T-cell (primary cell): ENCODE measurements at regions not wholly inside any gene's neighbourhood (a gene's known extent, or its start where the extent isn't known, plus 50 kb on each side); places are given as distances from the start of the nearest gene placed in this dataset.

Experiments used
- ATAC-seq, 4 experiments: fragments of 200-7000 bp in 3 of 4; fragments of 150-1000 bp in 1 of 4; cut with Tn5 transposase; replicated peaks in 1 of 4; 1 replicate in 3 of 4; 2 replicates in 1 of 4; pipeline ENCODE4 v1.10.0; 2021; ENCODE audit warnings: moderate library complexity in 3 of 4, mild to moderate bottlenecking in 2 of 4, moderate number of reproducible peaks in 1 of 4
- CTCF ChIA-PET, 2 donors: fragments of 300-600 bp; sonication (Branson Sonifier 250); formaldehyde crosslinking; loops; one replicate each; lab custom pipeline; 2022; ENCODE audit warnings: antibody characterized with exemption in 2 of 2; lab: Charles Lee
- POLR2A ChIA-PET, 2 donors: fragments of 300-600 bp; sonication (Branson Sonifier 250); formaldehyde crosslinking; loops; one replicate each; lab custom pipeline; 2022; ENCODE audit warnings: antibody characterized with exemption in 2 of 2; lab: Charles Lee
- DNase-seq, 35 experiments: peaks; one replicate each; pipeline versions ENCODE4 v3.0.0 to v3.0.0-alpha.2; 2013 to 2023
- H3K27ac ChIP-seq: one replicate; pipeline ENCODE4 v1.5.1; 2013; ENCODE audit warnings: low read length
- H3K27me3 ChIP-seq, 2 experiments: replicated peaks in 1 of 2; 1 replicate in 1 of 2; 2 replicates in 1 of 2; pipeline versions ENCODE4 v1.6.1 to v1.7.0; 2013; ENCODE audit warnings: low read length in 1 of 2, mixed read lengths in 1 of 2; ENCODE audit not compliant: control insufficient read depth in 2 of 2, insufficient read depth in 2 of 2; ENCODE audit errors: extremely low read depth in 1 of 2
- H3K36me3 ChIP-seq, 2 donors: 1 replicate in 1 of 2; 2 replicates in 1 of 2; pipeline versions ENCODE4 v1.6.1 to v1.7.0; 2013; ENCODE audit warnings: low read length in 1 of 2; ENCODE audit not compliant: control insufficient read depth in 2 of 2, insufficient read depth in 1 of 2; ENCODE audit errors: extremely low read depth in 1 of 2
- H3K4me1 ChIP-seq, 2 experiments: 1 replicate in 1 of 2; 2 replicates in 1 of 2; pipeline versions ENCODE4 v1.6.1 to v1.7.0; 2013; ENCODE audit warnings: low read length in 2 of 2, mixed read lengths in 1 of 2; ENCODE audit not compliant: insufficient read depth in 2 of 2, control insufficient read depth in 1 of 2; ENCODE audit errors: extremely low read depth in 1 of 2
- H3K4me3 ChIP-seq, 2 donors: 1 replicate in 1 of 2; 2 replicates in 1 of 2; pipeline versions ENCODE4 v1.5.1 to v1.7.0; 2013; ENCODE audit warnings: mild to moderate bottlenecking in 2 of 2, low read length in 1 of 2, moderate library complexity in 1 of 2; ENCODE audit not compliant: control insufficient read depth in 1 of 2; ENCODE audit errors: extremely low read depth in 1 of 2
- H3K9me3 ChIP-seq: 2 replicates; pipeline ENCODE4 v1.7.0; 2013
- H3K27ac Mint-ChIP-seq, 2 donors: one replicate each; pipeline ENCODE4 v1.8.0; 2020 to 2021; ENCODE audit warnings: mild to moderate bottlenecking in 2 of 2, mixed read lengths in 2 of 2
- H3K27me3 Mint-ChIP-seq, 2 donors: one replicate each; pipeline ENCODE4 v1.8.0; 2021 to 2022; ENCODE audit warnings: mixed read lengths in 2 of 2
- H3K36me3 Mint-ChIP-seq: one replicate; pipeline ENCODE4 v1.8.0; 2021; ENCODE audit warnings: mixed read lengths
- H3K4me1 Mint-ChIP-seq, 3 donors: one replicate each; pipeline ENCODE4 v1.8.0; 2020 to 2022; ENCODE audit warnings: mixed read lengths in 3 of 3, mild to moderate bottlenecking in 1 of 3
- H3K4me3 Mint-ChIP-seq, 3 donors: one replicate each; pipeline ENCODE4 v1.8.0; 2020 to 2022; ENCODE audit warnings: mild to moderate bottlenecking in 3 of 3, mixed read lengths in 3 of 3, moderate library complexity in 3 of 3
- H3K9me3 Mint-ChIP-seq, 3 donors: one replicate each; pipeline ENCODE4 v1.8.0; 2020 to 2022; ENCODE audit warnings: mixed read lengths in 3 of 3
- WGBS: methylation state at CpG from one replicate; pipeline ENCODE4 v1.1.5; 2013; ENCODE audit warnings: missing lambda C conversion rate; ENCODE audit not compliant: insufficient coverage; 5-methylcytosine and 5-hydroxymethylcytosine counted together

DNA sequence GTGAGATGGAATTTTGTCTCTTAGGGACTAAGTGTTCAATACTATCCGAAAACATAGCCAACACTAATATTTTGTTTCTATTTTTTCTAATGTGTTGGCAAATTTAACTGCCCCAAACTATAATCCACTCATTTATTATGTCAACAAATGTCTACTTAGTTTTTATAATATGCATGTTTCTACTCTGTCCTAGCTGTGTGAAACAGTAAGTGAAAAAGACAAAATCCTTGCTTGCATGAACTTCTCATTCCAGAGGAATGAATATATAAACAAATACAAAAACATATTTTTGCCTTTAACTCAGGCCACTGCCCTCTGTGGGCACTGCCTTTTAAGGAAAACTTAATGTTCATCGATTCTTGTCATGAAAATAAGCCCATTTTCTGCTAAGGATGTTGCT is 1275.4 kb upstream of the CDH18 start:
- CTCF ChIA-PET = no interaction called here
- Mint-ChIP-seq H3K4me3 (no peak overlapping the region), H3K4me1 (no peaks in the 10 kb centered on the region), H3K36me3 (no peaks in the 10 kb centered on the region), H3K9me3 (peaks cover 9 to 19% (median 10%) of the 10 kb centered on the region in 3 donors), H3K27ac (no peak overlapping the region), H3K27me3 (no peaks in the 10 kb centered on the region)
- no CpG with 5 or more reads among the region's 2 CpGs for WGBS
- POLR2A ChIA-PET = no interaction called here
- no peak for ATAC-seq
- Histone ChIP-seq H3K9me3 (no peaks in the 10 kb centered on the region), H3K4me3 (no peak overlapping the region), H3K4me1 (no peaks in the 10 kb centered on the region), H3K27ac (no peak overlapping the region), H3K27me3 (no peaks in the 10 kb centered on the region), H3K36me3 (no peaks in the 10 kb centered on the region)
- no peak for DNase-seq

DNA sequence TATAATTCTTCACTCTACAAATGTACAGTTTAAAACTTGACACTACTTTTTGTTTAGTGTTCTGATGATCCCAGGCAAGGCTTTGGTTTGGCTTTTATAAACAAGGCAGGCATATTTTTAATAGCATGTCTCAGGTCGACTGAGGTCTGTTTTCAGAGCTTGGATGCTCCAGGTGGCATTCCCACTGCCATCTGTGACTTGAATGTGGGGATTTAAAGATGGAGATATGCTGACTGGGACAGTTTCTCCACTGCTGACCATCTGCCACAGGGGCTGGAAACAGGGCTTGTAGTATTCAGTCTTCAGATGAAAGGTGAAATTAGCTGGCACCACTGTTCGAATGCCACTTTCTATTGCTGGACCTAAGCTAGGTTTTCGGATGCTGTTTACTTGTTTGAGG is 1266.2 kb upstream of the CDH18 start:
- Mint-ChIP-seq H3K4me1 (no peaks in the 10 kb centered on the region), H3K27me3 (no peaks in the 10 kb centered on the region), H3K36me3 (no peaks in the 10 kb centered on the region), H3K9me3 (peaks cover 6 to 29% (median 16%) of the 10 kb centered on the region in 3 donors), H3K4me3 (no peak overlapping the region), H3K27ac (no peak overlapping the region)
- Histone ChIP-seq H3K4me1 (no peaks in the 10 kb centered on the region), H3K27ac (no peak overlapping the region), H3K27me3 (no peaks in the 10 kb centered on the region), H3K4me3 (no peak overlapping the region), H3K9me3 (no peaks in the 10 kb centered on the region), H3K36me3 (no peaks in the 10 kb centered on the region)
- ATAC-seq (no peak), DNase-seq (no peak)
- CTCF ChIA-PET = no interaction called here
- POLR2A ChIA-PET = interaction anchor here in 1 of 2 donors (0.5 kb wide), 1 partner anchor 354 kb away, joined by 3 read pairs; no protein-coding TSS in a partner anchor
- WGBS = 62% methylated on average over 2 of the region's 3 CpGs

DNA sequence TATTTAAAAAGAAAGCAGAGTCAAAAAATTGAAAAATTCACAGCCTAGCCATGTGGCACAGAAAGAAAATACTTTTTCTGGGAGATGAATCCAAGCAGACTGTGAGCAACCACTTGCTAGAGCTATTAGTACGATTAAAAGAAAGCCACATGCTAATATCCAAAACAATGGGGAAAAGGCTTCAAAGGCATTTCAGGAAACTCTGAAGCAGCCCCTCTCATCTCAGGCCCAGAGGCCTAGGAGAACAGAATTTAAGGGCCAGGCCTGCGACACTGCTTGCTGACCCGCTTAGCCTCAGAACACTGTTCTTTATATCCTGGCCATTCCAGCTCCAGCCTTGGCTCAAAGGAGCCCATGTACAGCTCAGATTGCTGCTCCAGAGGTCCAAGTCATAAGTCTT is 1257.0 kb upstream of the CDH18 start:
- Mint-ChIP-seq H3K9me3 (peaks cover 4 to 6% (median 5%) of the 10 kb centered on the region in 3 donors), H3K36me3 (no peaks in the 10 kb centered on the region), H3K27ac (no peak overlapping the region), H3K27me3 (no peaks in the 10 kb centered on the region), H3K4me3 (no peak overlapping the region), H3K4me1 (no peaks in the 10 kb centered on the region)
- no peak for ATAC-seq
- POLR2A ChIA-PET = no interaction called here
- no peaks in the 10 kb centered on the region for H3K27me3 ChIP-seq
- CTCF ChIA-PET = no interaction called here
- DNase-seq = no peak
- H3K36me3 ChIP-seq = no peaks in the 10 kb centered on the region
- H3K9me3 ChIP-seq = no peaks in the 10 kb centered on the region
- H3K4me3 ChIP-seq = no peak overlapping the region
- no peaks in the 10 kb centered on the region for H3K4me1 ChIP-seq
- H3K27ac ChIP-seq = no peak overlapping the region
- 49% methylated on average over 3 of the region's 3 CpGs for WGBS

DNA sequence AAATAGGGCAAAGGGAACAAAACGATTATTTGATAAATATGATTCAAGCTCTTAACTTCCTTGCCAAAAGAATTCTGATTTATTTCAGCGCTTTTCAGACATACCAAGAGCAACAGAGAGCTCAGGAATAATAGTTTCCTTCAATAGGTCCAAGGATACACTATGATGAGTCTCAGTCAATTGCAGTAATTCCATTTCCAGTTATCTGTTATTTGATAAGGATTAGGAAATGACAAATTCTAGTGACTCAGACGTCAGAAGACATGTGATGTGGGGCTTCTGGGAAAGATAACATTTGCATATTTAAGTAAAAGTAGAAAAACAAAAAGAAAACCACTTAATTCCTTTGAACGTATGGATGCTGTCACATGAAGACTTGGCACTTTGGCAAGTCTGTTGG is 1250.8 kb upstream of the CDH18 start:
- CTCF ChIA-PET = no interaction called here

DNA sequence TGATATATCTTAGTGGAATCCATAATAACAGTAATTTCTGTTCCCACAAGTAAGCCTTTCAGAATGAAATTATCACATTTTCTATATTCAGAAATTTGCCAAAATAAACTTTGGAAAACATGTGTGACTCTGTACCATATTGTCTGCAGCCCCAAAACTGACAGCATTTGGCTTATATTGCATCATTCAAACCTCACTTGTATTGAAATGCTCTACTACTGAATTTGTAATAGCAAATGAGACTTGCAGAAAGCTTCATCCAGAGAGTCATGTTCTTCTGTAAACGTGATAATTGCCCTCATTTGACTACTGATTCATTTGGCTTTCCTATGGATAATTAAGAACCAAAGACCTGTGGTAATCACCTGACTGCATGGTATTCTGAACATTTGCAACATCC is 1249.5 kb upstream of the CDH18 start:
- Histone ChIP-seq H3K9me3 (no peaks in the 10 kb centered on the region), H3K27ac (no peak overlapping the region), H3K4me3 (no peak overlapping the region), H3K36me3 (no peaks in the 10 kb centered on the region), H3K27me3 (no peaks in the 10 kb centered on the region), H3K4me1 (no peaks in the 10 kb centered on the region)
- ChIA-PET CTCF (no interaction called here), POLR2A (interaction anchor here in 1 of 2 donors (0.7 kb wide), 1 partner anchor 1074 kb away, joined by 3 read pairs; no protein-coding TSS in a partner anchor)
- H3K4me1 Mint-ChIP-seq = no peaks in the 10 kb centered on the region
- H3K36me3 Mint-ChIP-seq = no peaks in the 10 kb centered on the region
- H3K27ac Mint-ChIP-seq = no peak overlapping the region
- DNase-seq (no peak), ATAC-seq (no peak)
- no CpG with 5 or more reads among the region's 1 CpG for WGBS
- H3K27me3 Mint-ChIP-seq = no peaks in the 10 kb centered on the region
- peaks cover 4 to 13% (median 13%) of the 10 kb centered on the region in 3 donors for H3K9me3 Mint-ChIP-seq
- H3K4me3 Mint-ChIP-seq = no peak overlapping the region

More for the DNA sequence above, 1250.8 kb upstream of the CDH18 start:
- ATAC-seq (no peak), DNase-seq (no peak)
- no CpG with 5 or more reads among the region's 4 CpGs for WGBS
- Histone ChIP-seq H3K27ac (no peak overlapping the region), H3K27me3 (no peaks in the 10 kb centered on the region), H3K9me3 (no peaks in the 10 kb centered on the region), H3K4me3 (no peak overlapping the region), H3K36me3 (no peaks in the 10 kb centered on the region), H3K4me1 (no peaks in the 10 kb centered on the region)
- H3K4me3 Mint-ChIP-seq = no peak overlapping the region
- H3K4me1 Mint-ChIP-seq = no peaks in the 10 kb centered on the region
- no peaks in the 10 kb centered on the region for H3K27me3 Mint-ChIP-seq
- no peak overlapping the region for H3K27ac Mint-ChIP-seq
- POLR2A ChIA-PET = interaction anchor here in 1 of 2 donors (0.6 kb wide), 1 partner anchor 195 kb away, joined by 6 read pairs; no protein-coding TSS in a partner anchor
- H3K36me3 Mint-ChIP-seq = no peaks in the 10 kb centered on the region
- peaks cover 4 to 13% (median 13%) of the 10 kb centered on the region in 3 donors for H3K9me3 Mint-ChIP-seq

DNA sequence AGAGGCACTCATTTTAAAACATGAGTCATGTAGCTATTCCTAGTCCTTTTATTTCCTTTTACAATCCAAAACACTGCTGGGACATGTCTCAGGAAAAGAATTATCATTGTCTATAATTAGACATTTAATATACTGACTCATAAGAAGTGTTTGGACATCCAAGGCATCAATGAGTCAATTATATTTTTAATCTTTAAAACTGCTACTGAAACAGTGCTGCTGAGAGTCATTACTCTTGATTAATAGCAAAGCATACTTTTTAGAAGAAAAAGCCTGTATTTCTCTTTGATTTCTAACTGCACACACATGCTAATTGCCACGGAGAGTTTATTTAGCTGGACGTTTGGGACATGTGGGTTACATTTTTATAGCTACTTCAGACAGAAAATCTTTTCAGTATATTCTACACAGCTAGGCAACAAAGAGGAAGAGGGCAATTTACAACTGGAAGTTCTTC is 1249.0 kb upstream of the CDH18 start:
- Histone ChIP-seq H3K27me3 (no peaks in the 10 kb centered on the region), H3K36me3 (no peaks in the 10 kb centered on the region), H3K27ac (no peak overlapping the region), H3K9me3 (no peaks in the 10 kb centered on the region), H3K4me1 (no peaks in the 10 kb centered on the region), H3K4me3 (no peak overlapping the region)
- H3K4me1 Mint-ChIP-seq = no peaks in the 10 kb centered on the region
- no peaks in the 10 kb centered on the region for H3K27me3 Mint-ChIP-seq
- ChIA-PET POLR2A (no interaction called here), CTCF (no interaction called here)
- no peak overlapping the region for H3K27ac Mint-ChIP-seq
- no peaks in the 10 kb centered on the region for H3K36me3 Mint-ChIP-seq
- H3K9me3 Mint-ChIP-seq = peaks cover 2 to 13% (median 11%) of the 10 kb centered on the region in 3 donors
- no CpG with 5 or more reads among the region's 2 CpGs for WGBS
- no peak for ATAC-seq
- H3K4me3 Mint-ChIP-seq = no peak overlapping the region
- DNase-seq = no peak

DNA sequence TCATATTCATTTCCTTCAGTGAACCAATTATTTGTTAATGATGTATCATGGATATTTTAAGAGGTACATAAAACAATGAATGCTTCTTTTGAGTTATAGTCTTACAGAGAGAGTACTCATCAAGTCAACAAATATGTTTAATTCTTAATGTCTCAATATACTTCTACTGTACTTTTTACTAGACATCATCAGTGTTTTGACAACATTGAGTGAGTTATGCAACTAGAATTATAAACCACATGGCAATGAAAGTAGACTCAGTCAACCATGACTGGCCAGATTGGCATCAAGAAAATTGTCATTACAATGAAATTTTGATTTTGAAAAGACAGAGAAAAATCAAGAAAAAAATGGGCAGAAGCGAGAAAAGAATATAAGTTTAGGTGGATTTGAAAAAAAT is 1248.1 kb upstream of the CDH18 start:
- Mint-ChIP-seq H3K4me3 (no peak overlapping the region), H3K36me3 (no peaks in the 10 kb centered on the region), H3K27me3 (no peaks in the 10 kb centered on the region), H3K27ac (no peak overlapping the region), H3K9me3 (peaks cover 0 to 13% (median 9%) of the 10 kb centered on the region in 3 donors), H3K4me1 (no peaks in the 10 kb centered on the region)
- CTCF ChIA-PET = no interaction called here
- ATAC-seq (no peak), DNase-seq (no peak)
- no peaks in the 10 kb centered on the region for H3K27me3 ChIP-seq
- no peaks in the 10 kb centered on the region for H3K4me1 ChIP-seq
- no peaks in the 10 kb centered on the region for H3K9me3 ChIP-seq
- POLR2A ChIA-PET = no interaction called here
- WGBS = no CpG with 5 or more reads among the region's 1 CpG
- no peak overlapping the region for H3K27ac ChIP-seq
- H3K36me3 ChIP-seq = no peaks in the 10 kb centered on the region
- H3K4me3 ChIP-seq = no peak overlapping the region
